Tibial nerve (tissue), 4 donors: ENCODE measurements at regions not wholly inside any gene's neighbourhood (a gene's known extent, or its start where the extent isn't known, plus 50 kb on each side); places are given as distances from the start of the nearest gene placed in this dataset.

ENCODE experiments used
- DNase-seq, 2 donors: peaks; one replicate each; pipeline ENCODE4 v3.0.0-alpha.2; 2019; ENCODE audit warnings: low spot score in 2 of 2
- H3K27ac ChIP-seq, 4 donors: fragments of 200-600 bp; sonication (generic) in 3 of 4; one replicate each; pipeline ENCODE4 v1.5.1; 2017 to 2019; ENCODE audit warnings: mild to moderate bottlenecking in 1 of 4
- H3K27me3 ChIP-seq, 2 donors: fragments of 200-600 bp; sonication (generic) in 1 of 2; one replicate each; pipeline versions ENCODE4 v1.5.1 to v1.6.0; 2017 to 2019
- H3K36me3 ChIP-seq, 3 donors: fragments of 200-600 bp; sonication (generic); one replicate each; pipeline ENCODE4 v1.5.1; 2018 to 2019
- H3K4me1 ChIP-seq, 4 donors: fragments of 200-600 bp; sonication (generic) in 3 of 4; one replicate each; pipeline ENCODE4 v1.5.1; 2017 to 2019
- H3K4me3 ChIP-seq, 4 donors: fragments of 200-600 bp; sonication (generic) in 3 of 4; one replicate each; pipeline ENCODE4 v1.5.1; 2017 to 2019; ENCODE audit warnings: mild to moderate bottlenecking in 1 of 4, moderate library complexity in 1 of 4
- H3K9me3 ChIP-seq, 4 donors: fragments of 200-600 bp; sonication (generic) in 3 of 4; one replicate each; pipeline ENCODE4 v1.5.1; 2017 to 2019
- CTCF ChIP-seq, 5 experiments: fragments of 200-600 bp in 3 of 5; fragments of 450-650 bp in 2 of 5; sonication (generic) in 3 of 5; IDR thresholded peaks; one replicate each; pipeline ENCODE4 v1.5.1; 2016 to 2019; ENCODE audit warnings: antibody characterized with exemption in 5 of 5, mild to moderate bottlenecking in 3 of 5, moderate library complexity in 2 of 5
- EP300 ChIP-seq, 2 donors: sonication (generic); formaldehyde crosslinking; IDR thresholded peaks; one replicate each; pipeline ENCODE4 v1.6.1; 2017; ENCODE audit warnings: antibody characterized with exemption in 2 of 2, mild to moderate bottlenecking in 1 of 2
- POLR2A ChIP-seq, 2 donors: fragments of 450-650 bp; IDR thresholded peaks; one replicate each; pipeline ENCODE4 v1.6.1; 2017; ENCODE audit warnings: antibody characterized with exemption in 2 of 2, mild to moderate bottlenecking in 2 of 2, moderate library complexity in 2 of 2
- WGBS, 2 donors: methylation state at CpG; one replicate each; pipeline ENCODE4 v1.1.5; 2018; 5-methylcytosine and 5-hydroxymethylcytosine counted together

GRCh38 chr5:106167766-106168165, 1503.0 kb downstream of the EFNA5 start:
- Histone ChIP-seq H3K9me3 (no peaks in the 10 kb centered on the region), H3K27ac (no peak overlapping the region), H3K4me1 (no peaks in the 10 kb centered on the region), H3K27me3 (no peaks in the 10 kb centered on the region), H3K4me3 (no peak overlapping the region), H3K36me3 (no peaks in the 10 kb centered on the region)
- no peak for TF ChIP-seq EP300 (IDR thresholded peaks at IDR 0.05)
- TF ChIP-seq POLR2A (IDR thresholded peaks at IDR 0.05) = no peak
- TF ChIP-seq CTCF (IDR thresholded peaks at IDR 0.05) = no peak
- DNase-seq = no peak
- 83 to 89% methylated on average over 1 of the region's 1 CpG for WGBS, 2 donors

DNA sequence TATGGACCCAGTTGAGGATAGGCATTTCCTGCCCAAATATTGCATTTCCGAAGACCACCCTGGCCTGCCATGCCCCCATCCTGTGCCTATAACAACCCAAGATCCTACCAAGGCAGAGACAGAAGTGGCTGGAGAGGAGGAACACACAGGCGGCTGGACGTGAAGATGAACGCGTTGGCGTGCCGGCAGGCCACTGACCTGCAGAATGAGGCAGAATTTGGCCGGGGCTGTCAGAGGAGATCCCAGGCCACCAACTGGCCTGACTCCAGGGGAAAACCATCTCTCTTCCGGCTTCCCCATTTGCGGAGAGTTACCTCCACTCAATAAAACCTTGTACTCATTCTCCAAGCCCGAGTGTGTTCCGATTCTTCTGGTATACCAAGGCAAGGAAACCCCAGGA, 1507.5 kb downstream of the EFNA5 start:
- DNase-seq = no peak
- Histone ChIP-seq H3K36me3 (no peaks in the 10 kb centered on the region), H3K9me3 (no peaks in the 10 kb centered on the region), H3K4me3 (no peak overlapping the region), H3K27ac (no peak overlapping the region), H3K4me1 (no peaks in the 10 kb centered on the region), H3K27me3 (no peaks in the 10 kb centered on the region)
- TF ChIP-seq POLR2A (IDR thresholded peaks at IDR 0.05) (no peak), EP300 (IDR thresholded peaks at IDR 0.05) (no peak), CTCF (IDR thresholded peaks at IDR 0.05) (no peak)
- 94 to 95% methylated on average over 12 of the region's 12 CpGs for WGBS, 2 donors

- Histone ChIP-seq H3K9me3 (no peaks in the 10 kb centered on the region), H3K4me3 (no peak overlapping the region), H3K36me3 (no peaks in the 10 kb centered on the region), H3K27me3 (no peaks in the 10 kb centered on the region), H3K4me1 (no peaks in the 10 kb centered on the region), H3K27ac (no peak overlapping the region)
- WGBS, 2 donors = 57 to 63% methylated on average over 2 of the region's 2 CpGs
- no peak for TF ChIP-seq CTCF (IDR thresholded peaks at IDR 0.05)
- TF ChIP-seq EP300 (IDR thresholded peaks at IDR 0.05) = no peak
- no peak for TF ChIP-seq POLR2A (IDR thresholded peaks at IDR 0.05)
- no peak for DNase-seq
Measured at GRCh38 chr5:106159616-106160015, 1511.1 kb downstream of the EFNA5 start.

DNA sequence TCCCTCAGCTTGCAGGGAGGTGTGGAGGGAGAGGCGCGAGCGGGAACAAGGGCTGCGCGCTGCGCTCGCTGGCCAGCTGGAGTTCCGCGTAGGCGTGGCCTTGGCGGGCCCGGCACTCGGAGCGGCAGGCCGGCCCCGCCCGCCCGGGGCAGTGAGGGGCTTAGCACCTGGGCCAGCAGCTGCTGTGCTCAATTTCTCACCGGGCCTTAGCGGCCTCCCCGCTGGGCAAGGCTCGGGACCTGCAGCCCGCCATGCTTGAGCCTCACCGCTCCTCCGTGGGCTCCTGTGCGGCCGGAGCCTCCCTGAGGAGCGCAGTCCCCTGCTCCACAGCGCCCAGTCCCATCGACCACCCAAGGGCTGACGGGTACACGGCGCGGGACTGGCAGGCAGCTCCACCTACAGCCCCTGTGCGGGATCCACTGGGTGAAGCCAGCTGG, 1516.4 kb downstream of the EFNA5 start:
- Histone ChIP-seq H3K4me1 (no peaks in the 10 kb centered on the region), H3K27ac (no peak overlapping the region), H3K9me3 (peaks cover 0 to 6% (median 0%) of the 10 kb centered on the region in 4 donors), H3K4me3 (no peak overlapping the region), H3K36me3 (no peaks in the 10 kb centered on the region), H3K27me3 (no peaks in the 10 kb centered on the region)
- no peak for DNase-seq
- WGBS, 2 donors = 97 to 99% methylated on average over 13 to 22 of the region's 35 CpGs
- TF ChIP-seq CTCF (IDR thresholded peaks at IDR 0.05) (no peak), EP300 (IDR thresholded peaks at IDR 0.05) (no peak)

DNA sequence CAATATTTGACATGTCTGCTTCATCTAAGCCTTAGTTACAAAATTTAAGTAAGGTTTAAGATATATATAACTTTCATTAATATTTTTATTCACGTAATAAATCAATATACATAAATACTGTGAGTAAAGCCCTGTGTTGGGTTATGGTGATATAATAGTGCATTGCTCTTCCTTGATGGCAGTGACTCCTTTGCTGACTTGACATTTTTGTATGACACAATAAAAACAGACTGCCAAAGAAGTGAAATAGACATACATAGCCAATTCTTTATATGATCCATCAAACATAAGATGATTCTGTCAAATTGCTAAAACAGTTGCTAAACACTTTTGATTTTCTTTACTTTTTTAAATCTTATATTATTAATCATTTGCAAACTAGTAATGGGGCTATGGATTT, 1518.2 kb downstream of the EFNA5 start:
- no peak for TF ChIP-seq CTCF (IDR thresholded peaks at IDR 0.05)
- no peak for TF ChIP-seq POLR2A (IDR thresholded peaks at IDR 0.05)
- TF ChIP-seq EP300 (IDR thresholded peaks at IDR 0.05) = no peak
- no peak overlapping the region for H3K4me3 ChIP-seq
- H3K9me3 ChIP-seq = peaks cover 0 to 6% (median 0%) of the 10 kb centered on the region in 4 donors
- no peaks in the 10 kb centered on the region for H3K27me3 ChIP-seq
- 86 to 95% methylated on average over 1 of the region's 1 CpG for WGBS, 2 donors
- no peaks in the 10 kb centered on the region for H3K4me1 ChIP-seq
- H3K27ac ChIP-seq = no peak overlapping the region
- no peak for DNase-seq
- H3K36me3 ChIP-seq = no peaks in the 10 kb centered on the region
